Brain pericyte (primary cell): ENCODE measurements at regions not wholly inside any gene's neighbourhood (a gene's known extent, or its start where the extent isn't known, plus 50 kb on each side); places are given as distances from the start of the nearest gene placed in this dataset.

Experiments used
- DNase-seq: peaks from one replicate; pipeline ENCODE4 v3.0.0-alpha.2; 2012; ENCODE audit warnings: low read depth, low spot score

DNA sequence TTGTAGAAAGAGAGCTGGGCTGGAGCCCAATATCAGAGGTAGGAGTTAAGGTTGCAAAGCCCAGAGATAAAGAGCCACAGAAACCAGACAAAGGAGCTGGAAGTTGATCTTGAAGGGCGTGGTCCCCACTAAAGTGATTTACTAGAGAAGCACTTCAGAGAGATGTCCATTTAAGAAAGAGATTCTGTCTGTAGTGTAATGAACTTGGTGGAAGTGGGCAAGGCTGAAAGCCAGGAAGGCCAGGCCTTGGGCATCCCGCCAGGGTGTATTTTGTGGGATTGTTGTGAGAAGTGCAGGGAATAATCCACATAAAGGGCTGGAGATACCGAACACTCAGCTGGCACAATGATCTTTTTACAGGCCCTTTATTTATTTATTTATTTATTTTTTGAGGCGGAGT, 1398.8 kb downstream of the TBC1D22A start:
- DNase-seq = no peak

DNA sequence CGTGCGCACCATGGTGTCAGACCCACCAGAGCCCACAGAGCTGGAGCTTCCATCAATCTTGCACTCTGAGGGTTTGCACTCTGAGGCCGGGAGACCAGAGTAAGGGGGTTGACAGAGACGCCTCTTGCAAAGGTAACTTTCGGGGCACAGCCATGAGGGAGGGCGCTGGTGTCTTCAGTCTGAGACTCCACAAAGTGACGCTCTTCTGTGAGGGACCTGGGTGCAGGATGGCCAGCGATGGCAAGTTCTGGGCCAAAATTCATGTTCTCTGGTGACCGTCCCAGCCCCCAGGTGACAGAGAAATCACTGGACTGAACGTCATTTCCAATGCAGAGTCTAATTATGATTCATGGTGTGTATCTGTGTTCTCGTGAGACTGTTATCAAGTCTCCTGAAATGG, 1395.2 kb downstream of the TBC1D22A start:
- DNase-seq = no peak

DNA sequence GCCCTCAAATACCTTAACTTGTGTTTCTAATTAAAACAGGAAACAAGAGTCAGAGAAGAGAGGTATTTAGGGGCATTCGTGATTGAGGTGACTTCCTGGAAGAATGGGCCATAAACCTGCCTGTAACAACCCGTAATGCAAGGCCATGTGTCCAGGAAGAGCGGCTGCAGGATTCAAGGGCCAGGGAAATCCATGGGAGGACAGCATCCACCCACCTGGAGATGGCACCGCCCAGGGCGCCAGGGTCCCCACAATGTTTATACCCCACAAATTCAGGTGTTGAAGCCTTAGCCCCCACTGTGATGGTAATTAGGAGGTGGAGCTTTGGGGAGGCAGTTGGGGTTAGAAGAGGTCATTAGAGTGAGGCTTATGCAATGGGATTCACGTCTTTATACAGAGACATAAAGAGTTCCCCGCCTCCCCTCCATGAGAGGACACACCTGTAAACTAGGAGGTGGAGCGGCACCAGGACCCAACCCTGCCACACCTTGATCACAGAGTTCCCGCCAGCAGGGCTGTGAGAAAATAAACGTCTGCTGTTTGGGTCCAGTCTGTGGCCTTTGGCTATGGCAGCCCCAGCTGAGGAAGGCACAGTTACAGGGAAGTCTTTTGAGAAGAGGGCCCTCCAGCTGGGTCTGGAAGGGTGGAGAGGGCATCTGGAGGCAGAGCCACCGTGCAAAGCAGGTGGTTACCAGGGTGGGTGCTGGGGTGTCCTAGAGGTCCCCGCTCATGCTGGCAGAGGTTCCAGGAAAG, 1394.3 kb downstream of the TBC1D22A start:
- no peak for DNase-seq

DNA sequence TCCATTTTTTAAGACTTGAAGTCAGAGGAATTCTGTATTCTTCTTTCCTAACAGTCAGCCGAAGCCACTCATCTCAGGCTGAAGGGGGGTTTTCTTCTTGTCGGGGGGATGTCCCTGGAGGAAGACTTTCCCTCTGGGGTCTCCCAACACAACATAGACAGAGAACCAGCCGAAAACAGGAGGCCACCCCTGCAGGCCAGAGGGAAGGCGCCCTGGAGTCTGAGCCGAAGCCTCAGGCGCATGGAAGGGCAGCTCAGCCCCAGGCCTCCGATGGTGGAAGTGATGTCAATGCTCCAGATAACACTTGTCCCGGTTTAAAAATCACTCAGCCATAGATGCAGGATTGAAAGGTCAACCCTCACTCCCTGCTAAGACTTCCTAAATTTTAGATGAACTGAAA, 1393.0 kb downstream of the TBC1D22A start:
- no peak for DNase-seq

DNA sequence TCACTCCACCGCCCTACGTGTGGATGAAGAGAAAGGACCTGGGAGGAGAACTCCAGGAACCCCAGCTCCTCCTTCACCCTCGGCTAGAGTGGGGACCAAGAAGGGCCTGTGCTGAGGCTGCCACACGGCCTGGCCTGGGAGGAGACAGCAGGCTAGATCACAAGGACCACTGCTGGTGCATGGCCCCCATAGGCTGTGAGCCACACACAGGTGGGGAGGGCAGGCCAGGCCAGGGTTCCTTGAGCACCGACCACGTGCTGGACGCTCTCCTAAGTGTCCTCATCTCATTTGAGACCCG, 1392.4 kb downstream of the TBC1D22A start:
- no peak for DNase-seq

DNA sequence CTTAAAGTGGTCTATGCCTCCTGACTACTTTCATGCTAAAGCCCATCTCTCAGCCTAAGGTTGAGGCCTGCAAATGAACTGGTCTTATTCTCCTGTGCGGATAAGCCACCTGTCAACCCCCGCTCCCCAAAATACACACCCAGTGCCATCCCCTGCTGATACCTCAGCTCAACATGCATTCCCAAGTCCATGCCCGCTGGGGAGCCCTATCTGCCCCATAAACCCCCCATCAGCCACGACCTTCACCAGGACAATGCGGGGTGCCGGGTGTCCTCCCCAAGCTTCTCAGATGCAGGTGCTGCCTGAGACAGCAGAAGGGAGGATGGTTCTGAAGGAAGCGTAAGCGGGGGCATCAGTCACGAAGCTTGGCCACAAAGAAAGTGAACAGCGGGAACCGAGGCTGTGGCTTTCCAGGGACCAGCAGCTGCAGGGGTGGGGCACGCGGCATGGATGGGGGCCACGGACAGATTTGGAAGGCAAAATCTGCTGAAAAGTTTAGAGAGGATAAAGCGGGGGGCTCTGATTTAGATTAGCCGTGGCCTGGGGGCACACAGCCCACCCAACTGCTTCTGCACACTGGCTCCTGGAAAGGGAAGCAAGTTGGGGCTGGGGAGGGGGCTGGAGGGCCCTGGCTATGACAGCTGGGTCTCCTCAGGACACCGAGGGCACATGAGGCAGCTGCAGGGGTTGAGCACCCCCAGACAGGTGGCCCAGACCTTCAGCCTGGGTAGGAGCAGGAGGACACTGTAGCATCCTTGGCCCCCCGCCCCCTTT, 1391.9 kb downstream of the TBC1D22A start:
- DNase-seq = no peak

DNA sequence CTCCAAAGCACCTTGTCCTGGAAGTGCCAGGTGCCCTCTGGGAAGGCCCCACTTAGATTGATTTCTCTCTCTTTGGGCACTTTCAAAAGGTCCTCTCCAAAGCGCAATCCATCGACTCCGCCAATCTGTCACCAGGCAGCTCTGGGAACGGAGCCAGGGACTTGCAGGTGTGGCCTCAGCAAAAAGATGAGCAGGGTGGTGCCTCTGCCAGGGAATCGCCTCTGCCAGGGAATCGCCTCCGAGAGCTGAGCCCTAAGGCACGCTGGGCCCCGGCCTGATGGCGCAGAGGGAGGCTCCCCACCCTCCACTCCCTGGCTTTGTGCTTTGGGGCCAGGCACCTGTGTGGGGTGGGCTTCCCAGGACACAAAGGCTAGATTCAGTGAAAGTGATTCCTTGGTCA, 1391.3 kb downstream of the TBC1D22A start:
- DNase-seq = no peak

DNA sequence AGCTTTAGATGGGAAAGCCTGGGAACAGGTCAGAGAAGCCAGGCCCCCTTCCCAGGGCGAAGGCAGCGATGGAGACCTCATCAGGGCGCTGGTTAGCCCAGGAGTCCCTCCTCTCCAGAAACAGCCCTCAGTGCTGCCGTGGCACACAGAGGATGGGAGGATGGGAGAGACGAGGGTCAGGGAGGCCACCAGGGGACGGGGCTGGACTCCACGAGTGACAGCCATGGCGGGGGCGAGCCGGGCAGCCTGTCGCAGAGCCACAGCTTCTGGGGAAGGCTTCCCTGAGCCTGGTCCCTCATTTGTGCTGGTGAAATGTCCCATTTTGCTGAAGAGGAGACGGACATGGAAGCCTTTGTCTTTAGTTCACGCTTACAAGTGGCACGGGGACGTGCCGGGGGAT, 1390.5 kb downstream of the TBC1D22A start:
- DNase-seq = no peak

DNA sequence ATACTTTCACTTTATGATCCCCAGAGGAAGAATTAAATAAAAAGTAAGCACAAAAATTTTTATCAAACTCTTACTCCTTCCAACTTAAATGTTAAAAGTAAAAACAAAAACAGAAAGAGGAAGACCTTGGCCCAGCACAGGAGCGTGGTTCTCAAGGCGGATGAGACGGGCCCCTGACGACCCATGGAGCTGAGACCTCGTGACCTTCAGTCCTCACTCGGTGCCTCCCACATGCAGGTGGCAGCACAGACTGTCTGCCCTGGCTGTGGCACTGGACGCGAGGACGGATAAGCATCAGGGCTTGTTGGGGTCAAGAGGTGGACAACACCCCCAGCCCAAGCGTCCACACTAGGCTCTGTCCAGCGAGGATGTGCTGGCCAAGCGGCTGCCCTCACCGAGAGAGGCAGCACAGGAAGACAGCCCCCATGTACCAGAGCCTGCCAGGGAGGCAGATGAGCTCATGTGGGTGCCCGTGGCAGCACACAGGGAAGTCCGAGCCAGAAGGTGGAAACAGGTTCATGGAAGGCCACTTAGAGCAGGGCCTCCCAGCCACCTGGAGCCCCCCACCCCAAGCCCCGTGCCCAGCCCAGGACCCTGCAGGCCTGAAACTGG, 1389.8 kb downstream of the TBC1D22A start:
- no peak for DNase-seq

DNA sequence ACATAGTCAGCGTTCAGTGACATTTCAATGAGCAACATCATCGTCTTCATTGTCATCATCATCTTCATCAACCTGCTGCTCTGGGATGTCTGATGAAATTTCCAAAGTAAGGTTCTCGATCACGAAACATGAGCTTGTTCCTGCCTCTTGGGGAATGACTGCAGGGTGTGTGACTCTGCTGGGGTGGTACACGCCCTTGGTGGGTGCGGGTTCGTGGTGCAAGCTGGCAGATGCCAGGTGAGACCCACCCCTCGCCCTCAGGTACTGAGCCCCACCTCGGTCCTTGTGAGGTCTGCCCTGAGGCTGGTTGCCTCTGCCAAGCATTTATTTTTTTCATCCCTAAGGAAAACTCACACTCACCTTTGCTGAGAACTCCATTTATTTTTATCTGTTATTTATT, 1389.2 kb downstream of the TBC1D22A start:
- no peak for DNase-seq

DNA sequence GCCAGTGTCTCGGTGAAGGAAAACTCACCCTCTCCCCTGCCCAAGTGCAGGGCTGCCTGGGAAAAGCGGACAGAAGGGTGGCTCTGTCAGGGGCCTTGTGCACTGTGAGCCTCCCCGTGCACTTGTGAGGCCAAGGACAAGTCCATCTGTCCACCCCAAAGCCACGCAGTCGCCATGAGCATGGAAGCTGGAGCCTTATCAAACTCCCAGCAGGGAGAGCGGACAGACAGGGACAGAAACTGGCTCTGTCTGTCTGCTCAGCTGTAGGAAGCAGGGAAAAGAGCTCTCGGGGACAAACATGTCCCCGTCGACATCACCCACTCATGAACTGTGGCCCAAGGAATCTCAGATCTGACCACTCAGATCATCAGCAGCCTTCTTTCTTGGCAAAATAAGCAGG, 1385.4 kb downstream of the TBC1D22A start:
- no peak for DNase-seq

DNA sequence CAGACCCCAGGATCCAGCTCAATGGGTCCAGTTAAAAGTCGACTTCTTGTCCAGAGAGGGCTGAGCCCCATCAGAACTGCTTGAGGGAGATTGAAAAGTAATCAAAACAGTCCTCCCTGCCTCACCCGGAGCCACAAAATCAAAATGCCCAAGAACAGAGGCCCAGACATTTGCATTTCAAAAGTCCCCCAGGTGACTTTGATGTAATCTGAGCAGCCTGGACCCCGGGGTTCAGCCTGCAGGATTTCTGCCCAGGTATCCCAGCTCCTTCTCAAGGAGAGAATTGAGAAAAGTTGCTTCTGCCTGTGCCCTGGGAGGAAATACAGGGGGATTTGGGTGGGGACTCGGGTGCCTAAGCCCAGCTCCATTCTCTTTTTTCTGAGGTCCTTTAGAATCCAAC, 1385.0 kb downstream of the TBC1D22A start:
- no peak for DNase-seq

DNA sequence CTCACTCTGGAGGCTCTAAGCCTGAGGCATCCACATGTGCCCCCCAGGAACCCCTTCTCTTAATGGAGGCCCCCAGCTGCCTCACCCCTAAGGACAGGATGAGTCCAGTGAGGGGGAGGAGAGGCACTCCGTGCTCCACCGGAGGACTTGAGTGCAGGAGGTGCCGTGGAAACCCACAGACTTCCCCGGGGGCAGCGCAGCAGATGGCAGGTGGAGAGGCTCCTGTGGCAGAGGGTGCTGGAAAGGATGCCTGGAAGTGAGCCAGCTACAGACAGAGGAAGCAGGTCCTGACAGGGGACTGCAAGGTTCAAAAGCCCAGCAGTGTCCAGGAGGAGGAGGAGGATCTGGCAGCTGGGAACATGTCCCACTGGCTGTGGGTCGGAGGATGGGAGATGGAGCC, 1384.0 kb downstream of the TBC1D22A start:
- no peak for DNase-seq

DNA sequence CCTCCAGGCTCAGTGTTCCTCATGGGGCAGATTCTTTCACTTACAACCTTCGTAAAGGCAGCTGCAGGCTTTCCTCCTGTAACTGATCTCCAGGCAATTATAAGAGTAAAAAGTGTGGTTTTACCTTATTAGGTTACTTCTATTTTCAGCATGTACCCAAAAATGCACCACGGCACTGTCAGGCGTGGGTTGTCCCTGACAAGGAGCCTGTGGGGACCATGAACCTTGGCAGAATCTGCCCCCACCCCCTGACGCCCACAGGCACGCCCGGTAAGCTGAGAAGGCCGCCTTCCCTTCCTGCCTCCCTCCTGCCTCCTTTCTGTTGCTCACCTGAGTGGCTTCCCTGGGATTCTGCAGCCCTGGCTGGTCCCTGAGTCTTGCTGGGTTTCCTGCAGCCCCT, 1383.3 kb downstream of the TBC1D22A start:
- DNase-seq = no peak

DNA sequence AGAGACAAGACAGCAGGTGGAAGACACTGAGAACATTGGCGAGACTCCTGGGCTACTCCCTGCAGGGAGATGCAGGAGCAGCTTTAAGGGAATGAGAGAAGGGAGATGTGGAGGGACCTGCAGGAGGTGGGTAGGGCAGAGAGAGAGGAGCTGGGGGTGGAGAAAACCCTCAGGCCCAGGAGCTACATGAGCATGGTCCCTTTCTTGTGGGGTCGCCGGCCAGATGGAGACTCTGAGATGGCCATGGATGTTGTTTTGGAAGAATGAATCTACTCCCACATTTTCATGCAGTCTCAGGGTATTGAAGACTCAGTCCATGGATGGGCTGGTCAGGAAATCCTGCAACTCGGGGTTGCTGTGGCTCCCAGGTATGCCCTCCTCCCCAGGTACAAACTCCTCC, 1381.9 kb downstream of the TBC1D22A start:
- DNase-seq = no peak

DNA sequence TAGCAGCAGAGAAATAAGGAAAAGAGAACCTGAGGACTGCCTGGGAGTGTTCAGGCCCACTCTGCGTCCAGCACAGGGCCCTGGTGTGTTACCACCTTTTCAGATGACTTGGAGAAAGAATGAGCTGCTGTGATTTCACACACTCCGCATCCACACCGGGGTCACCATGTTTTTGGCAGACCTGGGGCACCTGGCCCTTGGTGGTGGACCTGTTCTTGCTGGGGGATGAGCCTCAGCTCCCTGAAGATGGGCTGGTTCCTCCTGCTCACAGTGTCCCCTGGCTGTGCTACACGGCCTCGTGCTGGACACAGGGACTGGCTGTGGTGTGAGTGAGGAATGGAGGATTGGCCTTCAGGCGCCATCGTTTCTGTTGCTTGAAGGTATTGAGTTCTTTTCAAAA, 1381.4 kb downstream of the TBC1D22A start:
- DNase-seq = no peak

DNA sequence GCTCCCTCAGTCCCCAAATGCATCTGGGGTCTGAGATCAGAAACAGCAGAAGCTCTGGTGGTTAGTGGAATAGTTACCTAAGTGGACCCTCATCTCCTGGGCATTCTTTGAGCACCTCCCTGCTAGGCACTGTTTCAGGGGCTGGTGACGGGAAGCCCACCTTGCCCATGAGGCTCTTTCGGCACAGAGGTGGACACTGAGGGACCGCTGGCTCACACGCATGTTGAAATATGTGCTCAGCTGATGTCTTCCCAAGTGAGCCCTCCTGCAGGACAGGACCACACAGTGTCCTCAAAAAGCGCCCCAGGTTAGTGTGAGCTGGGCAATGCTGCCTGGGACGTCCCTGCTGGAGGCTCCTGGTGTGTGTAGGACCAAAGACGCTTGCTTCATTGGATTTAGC, 1379.9 kb downstream of the TBC1D22A start:
- DNase-seq = no peak

DNA sequence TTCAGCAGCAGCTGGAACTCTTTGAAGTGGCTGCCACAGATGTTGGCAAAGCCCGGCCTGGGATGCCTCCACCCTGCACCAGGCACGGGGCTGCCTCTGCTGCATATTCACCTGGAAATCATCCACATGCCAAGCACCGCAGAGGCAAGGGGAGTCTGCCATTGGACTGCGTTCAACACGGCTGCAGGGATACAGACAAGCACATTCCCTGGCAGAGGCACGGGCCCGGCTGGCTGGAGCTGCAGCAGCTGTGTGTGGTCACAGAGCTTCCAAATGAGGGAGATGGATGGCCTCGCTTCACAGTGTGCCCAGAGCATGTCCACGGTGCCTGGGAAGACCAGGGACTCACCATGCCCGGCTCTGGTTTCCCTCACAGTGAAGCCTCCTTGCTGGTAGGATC, 1378.9 kb downstream of the TBC1D22A start:
- no peak for DNase-seq

DNA sequence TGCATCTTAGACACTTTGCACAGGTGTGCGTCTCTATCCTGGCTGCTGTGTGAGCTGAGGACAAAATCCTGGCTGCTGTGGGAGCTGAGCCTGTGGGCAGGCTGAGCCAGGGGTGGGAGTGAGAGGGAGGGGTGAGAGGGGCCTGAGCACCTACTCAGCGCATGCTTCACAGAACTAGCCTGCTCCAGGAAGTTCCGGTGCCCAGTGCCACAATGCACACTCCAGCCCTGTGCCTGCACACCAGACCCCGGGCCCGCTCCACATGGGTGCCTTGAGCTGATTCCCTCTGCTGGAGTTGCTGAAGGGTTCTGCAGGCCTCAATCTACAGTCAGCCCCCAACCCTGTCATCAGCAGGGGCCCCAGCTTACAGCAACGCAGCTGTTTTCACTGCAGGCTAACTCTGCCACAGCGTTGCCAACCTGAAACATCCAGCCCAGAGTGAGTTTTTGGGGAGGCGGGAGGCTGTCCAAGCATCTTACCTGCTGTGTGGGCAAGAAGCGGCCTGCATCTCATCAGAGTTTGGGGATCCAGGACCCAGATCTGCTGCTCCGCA, 1377.9 kb downstream of the TBC1D22A start:
- DNase-seq = no peak

DNA sequence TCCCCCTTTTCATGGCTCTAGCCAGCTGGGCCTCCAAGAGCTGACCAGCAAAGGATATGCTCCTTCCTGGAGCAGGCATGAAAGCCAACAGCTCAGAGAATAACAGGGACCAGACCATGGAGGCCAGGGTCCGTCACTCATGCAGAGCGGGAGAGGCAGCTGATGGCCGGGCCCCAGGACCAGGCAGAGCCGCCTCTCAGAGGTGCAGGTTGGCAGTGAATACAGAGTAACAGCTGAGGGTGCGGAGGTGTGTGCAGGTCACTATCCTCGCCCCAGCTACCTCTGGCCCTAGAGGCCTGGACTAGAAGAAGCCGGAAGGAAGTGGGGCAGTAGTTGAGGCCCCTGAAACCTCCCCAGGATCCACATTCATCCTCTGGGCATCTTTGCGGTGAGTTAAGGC, 1377.3 kb downstream of the TBC1D22A start:
- DNase-seq = no peak

DNA sequence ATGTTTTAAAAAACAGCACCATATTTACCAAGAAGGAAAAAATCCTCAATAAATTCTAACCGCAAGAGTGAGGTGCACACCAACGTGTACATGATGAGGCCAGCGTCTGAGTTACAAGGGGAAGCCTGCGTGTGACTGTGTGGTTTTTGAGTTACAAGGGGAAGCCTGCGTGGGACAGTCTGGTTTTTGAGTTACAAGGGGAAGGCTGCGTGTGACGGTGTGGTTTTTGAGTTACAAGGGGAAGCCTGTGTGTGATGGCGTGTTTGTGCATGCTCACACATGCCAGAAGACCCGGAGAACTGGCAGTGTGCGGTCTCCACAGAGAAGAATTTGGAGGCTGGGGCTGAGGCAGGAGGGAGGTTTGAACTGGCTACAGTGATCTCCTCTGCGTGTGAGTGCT, 1376.4 kb downstream of the TBC1D22A start:
- DNase-seq = no peak

DNA sequence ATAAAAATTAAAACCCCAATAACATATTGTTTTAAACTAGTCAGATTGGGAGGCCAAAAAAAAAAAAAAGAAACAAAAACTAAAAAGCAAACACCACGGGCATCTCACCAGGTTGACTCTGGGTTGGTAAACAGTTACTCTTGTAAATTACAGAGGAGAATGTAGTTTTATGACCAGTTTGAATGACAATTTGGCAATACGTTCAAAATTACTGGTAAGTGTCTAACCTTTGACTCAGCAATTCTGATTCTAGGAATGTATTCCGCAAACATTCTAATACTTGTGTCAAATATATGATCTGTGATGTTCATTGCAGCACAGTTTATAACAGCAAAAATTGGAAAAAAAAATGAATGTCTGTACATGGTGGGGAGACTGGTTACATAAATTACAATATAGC, 1376.0 kb downstream of the TBC1D22A start:
- no peak for DNase-seq

DNA sequence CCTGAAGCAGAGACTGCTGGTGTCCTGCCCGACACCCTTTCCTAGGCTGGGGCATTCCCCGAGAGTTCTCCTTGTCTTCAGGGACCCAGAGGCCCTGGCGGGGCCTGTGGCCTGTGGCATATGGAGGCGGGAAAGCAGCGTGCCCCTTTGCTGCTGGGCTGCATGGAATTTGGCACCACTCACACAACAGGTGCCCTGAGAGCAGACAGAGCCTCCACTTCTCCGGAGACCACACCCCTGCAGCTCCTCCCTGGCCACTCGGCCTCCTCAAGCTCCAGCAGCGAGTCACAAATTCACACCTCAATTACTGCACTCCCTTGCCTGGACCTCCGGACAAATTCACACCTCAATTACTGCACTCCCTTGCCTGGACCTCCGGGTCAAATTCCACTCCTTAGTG, 1375.2 kb downstream of the TBC1D22A start:
- no peak for DNase-seq
